Transverse colon (tissue), 3 donors: ENCODE measurements at regions not wholly inside any gene's neighbourhood (a gene's known extent, or its start where the extent isn't known, plus 50 kb on each side); places are given as distances from the start of the nearest gene placed in this dataset.

ENCODE experiments used
- CTCF ChIP-seq, 5 experiments: fragments of 200-600 bp in 3 of 5; fragments of 450-650 bp in 2 of 5; sonication (generic) in 3 of 5; IDR thresholded peaks; 1 replicate in 2 of 5; 2 replicates in 3 of 5; pipeline ENCODE4 v1.5.1; 2016 to 2017; ENCODE audit warnings: antibody characterized with exemption in 5 of 5, inconsistent platforms in 3 of 5, mild to moderate bottlenecking in 2 of 5, moderate library complexity in 1 of 5
- EP300 ChIP-seq: sonication (generic); formaldehyde crosslinking; IDR thresholded peaks from one replicate; pipeline ENCODE4 v1.6.1; 2017; ENCODE audit warnings: antibody characterized with exemption, low read depth

GRCh38 chr12:131599190-131600159 is 111.4 kb upstream of the SFSWAP start:
- no peak for TF ChIP-seq EP300
- no peak for TF ChIP-seq CTCF (IDR thresholded peaks at IDR 0.05)
